SK-N-SH (cell line): ENCODE measurements at regions not wholly inside any gene's neighbourhood (a gene's known extent, or its start where the extent isn't known, plus 50 kb on each side); places are given as distances from the start of the nearest gene placed in this dataset.
A peak's percentile ranks its signal among the peaks of the same experiment; 100 is the strongest.

Experiments used
- CTCF ChIA-PET: fragments of 300-600, 350-600 bp; formaldehyde crosslinking; extraction: SDS; loops from one replicate; lab custom pipeline; 2021; lab: Yijun Ruan, JAX
- POLR2A ChIA-PET: fragments of 350-600 bp; sonication (Branson Sonifier 250); formaldehyde crosslinking; extraction: SDS; loops from one replicate; lab custom pipeline; 2020; ENCODE audit warnings: antibody characterized with exemption, inconsistent platforms; lab: Yijun Ruan, JAX
- DNase-seq: peaks from one replicate; pipeline ENCODE4 v3.0.0; 2012
- H2AFZ ChIP-seq: fragments of 200-600 bp; sonication (generic); 2 replicates; pipeline ENCODE4 v1.8.1; 2016; ENCODE audit warnings: antibody characterized with exemption, mild to moderate bottlenecking, low read depth
- H3F3A ChIP-seq: fragments of 200-600 bp; sonication (generic); replicated peaks from 2 replicates; pipeline ENCODE3; 2016; ENCODE audit warnings: antibody characterized with exemption, mild to moderate bottlenecking; ENCODE audit not compliant: insufficient read depth
- H3K27ac ChIP-seq, 2 experiments: fragments of 200-500 bp in 1 of 2; fragments of 200-600 bp in 1 of 2; sonication (Bioruptor generic) in 1 of 2; sonication (generic), shearing (Covaris generic) in 1 of 2; 2 replicates each; pipeline versions ENCODE4 v1.5.1 to v1.6.1; 2014 to 2016; ENCODE audit warnings: low read depth in 2 of 2, inconsistent platforms in 1 of 2, low read length in 1 of 2, mild to moderate bottlenecking in 1 of 2, mixed read lengths in 1 of 2
- H3K27me3 ChIP-seq: fragments of 200-600 bp; sonication (generic), shearing (Covaris generic); 2 replicates; pipeline ENCODE4 v1.6.1; 2016; ENCODE audit warnings: mixed run types; ENCODE audit not compliant: insufficient read depth
- H3K36me3 ChIP-seq, 2 experiments: fragments of 200-500 bp in 1 of 2; fragments of 200-600 bp in 1 of 2; sonication (Bioruptor generic) in 1 of 2; sonication (generic) in 1 of 2; replicated peaks in 1 of 2; 2 replicates each; pipeline versions ENCODE3 to v1.5.1; 2014 to 2016; ENCODE audit warnings: low read length in 1 of 2, mild to moderate bottlenecking in 1 of 2; ENCODE audit not compliant: insufficient read depth in 2 of 2, control insufficient read depth in 1 of 2
- H3K4me1 ChIP-seq, 2 experiments: fragments of 200-500 bp in 1 of 2; fragments of 200-600 bp in 1 of 2; sonication (Bioruptor generic) in 1 of 2; sonication (generic), shearing (Covaris generic) in 1 of 2; 2 replicates each; pipeline versions ENCODE4 v1.5.1 to v1.6.1; 2014 to 2016; ENCODE audit warnings: low read depth in 1 of 2, low read length in 1 of 2, mixed run types in 1 of 2; ENCODE audit not compliant: insufficient read depth in 2 of 2, control insufficient read depth in 1 of 2
- H3K4me2 ChIP-seq: fragments of 200-600 bp; sonication (generic), shearing (Covaris generic); 2 replicates; pipeline ENCODE4 v1.6.1; 2017; ENCODE audit warnings: mixed run types
- H3K4me3 ChIP-seq, 2 experiments: fragments of 200-500 bp in 1 of 2; fragments of 200-600 bp in 1 of 2; sonication (Bioruptor generic) in 1 of 2; sonication (generic), shearing (Covaris generic) in 1 of 2; 2 replicates each; pipeline versions ENCODE4 v1.5.1 to v1.8.1; 2014 to 2016; ENCODE audit warnings: low read depth in 2 of 2, inconsistent platforms in 1 of 2, low read length in 1 of 2, mild to moderate bottlenecking in 1 of 2, mixed read lengths in 1 of 2, moderate library complexity in 1 of 2
- H3K79me2 ChIP-seq: fragments of 200-600 bp; sonication (generic); 2 replicates; pipeline ENCODE4 v1.8.1; 2017; ENCODE audit warnings: mild to moderate bottlenecking; ENCODE audit not compliant: insufficient read depth
- H3K9ac ChIP-seq: fragments of 200-600 bp; sonication (generic); 2 replicates; pipeline ENCODE4 v1.6.1; 2017; ENCODE audit warnings: mixed run types
- H3K9me2 ChIP-seq: fragments of 200-600 bp; sonication (generic); 2 replicates; pipeline ENCODE4 v1.6.1; 2017; ENCODE audit warnings: mixed run types
- H3K9me3 ChIP-seq: fragments of 200-600 bp; sonication (generic); 2 replicates; pipeline ENCODE4 v1.6.1; 2017; ENCODE audit warnings: mixed run types, mild to moderate bottlenecking, moderate library complexity
- H4K20me1 ChIP-seq: fragments of 200-600 bp; sonication (generic); 2 replicates; pipeline ENCODE4 v1.6.1; 2017; ENCODE audit warnings: mild to moderate bottlenecking, mixed run types; ENCODE audit not compliant: insufficient read depth
- CHD2 ChIP-seq: fragments of 150-350 bp; IDR thresholded peaks from 2 replicates; pipeline ENCODE4 v1.6.1; 2018; ENCODE audit warnings: low read length; ENCODE audit not compliant: partially characterized antibody
- CTCF ChIP-seq: fragments of 200-600 bp; sonication (generic); IDR thresholded peaks from 2 replicates; pipeline ENCODE4 v1.6.1; 2017; ENCODE audit warnings: antibody characterized with exemption, mild to moderate bottlenecking, moderate library complexity
- FOSL2 ChIP-seq: IDR thresholded peaks from 2 replicates; pipeline ENCODE4 v1.4.0; 2012; ENCODE audit warnings: low read depth, mild to moderate bottlenecking, moderate library complexity, borderline replicate concordance
- FOXJ3 ChIP-seq: sonication (generic); formaldehyde crosslinking; IDR thresholded peaks from 2 replicates; pipeline ENCODE4 v1.5.1; 2020; ENCODE audit warnings: mild to moderate bottlenecking, missing genetic modification reagents
- GATA2 ChIP-seq: sonication (generic); formaldehyde crosslinking; IDR thresholded peaks from 2 replicates; pipeline ENCODE4 v1.5.0; 2020; ENCODE audit warnings: mild to moderate bottlenecking, missing genetic modification reagents
- MEF2A ChIP-seq: IDR thresholded peaks from 2 replicates; pipeline ENCODE4 v1.4.0; 2012; ENCODE audit warnings: low read depth, borderline replicate concordance
- NFIC ChIP-seq: IDR thresholded peaks from 2 replicates; pipeline ENCODE4 v1.4.0; 2012; ENCODE audit warnings: borderline replicate concordance
- POLR2AphosphoS5 ChIP-seq: IDR thresholded peaks from 2 replicates; pipeline ENCODE4 v1.6.1; 2012; ENCODE audit warnings: low read depth, low read length
- RCOR1 ChIP-seq: fragments of 150-350 bp; IDR thresholded peaks from 2 replicates; pipeline ENCODE4 v1.6.1; 2017; ENCODE audit warnings: antibody characterized with exemption, low read length
- YY1 ChIP-seq: IDR thresholded peaks from 2 replicates; pipeline ENCODE4 v1.4.0; 2012; ENCODE audit warnings: low read depth, mild to moderate bottlenecking
- WGBS: methylation state at CpG from one replicate; pipeline ENCODE4 v1.1.6; 2017; ENCODE audit warnings: low lambda C conversion rate; 5-methylcytosine and 5-hydroxymethylcytosine counted together
- TF ChIP-seq, protein P1 (sequence below): IDR thresholded peaks from 2 replicates; pipeline ENCODE4; 2012

- Histone ChIP-seq H3K36me3 (no peaks in the 10 kb centered on the region), H3K4me3 (no peak overlapping the region), H3K4me2 (no peak overlapping the region), H3K9ac (no peak overlapping the region), H3K79me2 (no peaks in the 10 kb centered on the region), H3K9me2 (no peaks in the 10 kb centered on the region; the same call in 1 of the 2 replicates), H2AFZ (no peak overlapping the region), H3K27me3 (no peaks in the 10 kb centered on the region), H4K20me1 (no peaks in the 10 kb centered on the region), H3F3A (no peaks in the 10 kb centered on the region), H3K4me1 (no peaks in the 10 kb centered on the region), H3K27ac (no peak overlapping the region), H3K9me3 (no peaks in the 10 kb centered on the region)
- CTCF ChIA-PET = interaction anchor here (1.8 to 2.7 kb wide), 2 partner anchors 10 to 31 kb away, joined by 4 to 9 read pairs; no protein-coding TSS in a partner anchor
- DNase-seq = no peak
- POLR2A ChIA-PET = no interaction called here
- no peak for TF ChIP-seq FOXJ3 (CRISPR knock-in tag)
- TF ChIP-seq CHD2 = no peak
- peak; percentile 9; the same call in 1 of the 2 replicates for TF ChIP-seq CTCF
- TF ChIP-seq, protein P1, sequence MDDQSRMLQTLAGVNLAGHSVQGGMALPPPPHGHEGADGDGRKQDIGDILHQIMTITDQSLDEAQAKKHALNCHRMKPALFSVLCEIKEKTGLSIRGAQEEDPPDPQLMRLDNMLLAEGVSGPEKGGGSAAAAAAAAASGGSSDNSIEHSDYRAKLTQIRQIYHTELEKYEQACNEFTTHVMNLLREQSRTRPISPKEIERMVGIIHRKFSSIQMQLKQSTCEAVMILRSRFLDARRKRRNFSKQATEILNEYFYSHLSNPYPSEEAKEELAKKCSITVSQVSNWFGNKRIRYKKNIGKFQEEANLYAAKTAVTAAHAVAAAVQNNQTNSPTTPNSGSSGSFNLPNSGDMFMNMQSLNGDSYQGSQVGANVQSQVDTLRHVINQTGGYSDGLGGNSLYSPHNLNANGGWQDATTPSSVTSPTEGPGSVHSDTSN = no peak
- TF ChIP-seq NFIC = no peak
- WGBS = 0% methylated on average over 1 of the region's 1 CpG
Measured at GRCh38 chr7:15752377-15752776, 65.9 kb upstream of the MEOX2 start.

DNA sequence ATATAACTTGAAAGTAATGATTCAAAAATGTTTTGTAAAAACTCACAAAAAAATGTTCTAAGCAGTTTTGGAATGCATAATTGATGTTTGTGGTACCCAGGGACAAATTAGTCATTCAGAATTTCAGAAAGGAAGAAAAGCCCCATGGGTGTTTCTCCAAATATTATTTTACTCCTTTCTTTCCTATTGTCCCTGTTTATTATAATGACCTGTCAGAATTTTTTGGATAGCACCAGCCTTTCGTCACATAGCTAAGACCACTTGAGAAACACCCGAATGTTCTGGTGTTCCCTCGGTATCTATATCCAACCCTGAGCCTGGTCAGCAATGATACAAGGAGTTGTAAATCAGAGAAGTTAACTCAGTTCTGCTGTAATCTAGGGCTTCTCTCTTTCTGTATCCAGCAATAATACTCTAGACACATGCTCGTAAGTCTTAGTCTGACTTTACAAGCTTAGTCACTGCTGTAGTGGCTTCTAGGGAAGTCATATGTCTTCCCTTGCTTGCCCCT lies 64.8 kb upstream of the MEOX2 start:
- WGBS = 33% methylated on average over 4 of the region's 4 CpGs
- no peak for DNase-seq
- no peak overlapping the region for H3K9ac ChIP-seq
- ChIA-PET CTCF (interaction anchor here (0.7 to 2.7 kb wide), 3 partner anchors 10 to 31 kb away, joined by 3 to 9 read pairs (median 4); no protein-coding TSS in a partner anchor), POLR2A (no interaction called here)
- no peak overlapping the region for H3K4me2 ChIP-seq
- H3K9me3 ChIP-seq = no peaks in the 10 kb centered on the region
- H3K4me3 ChIP-seq = no peak overlapping the region
- no peak overlapping the region for H2AFZ ChIP-seq
- no peaks in the 10 kb centered on the region for H4K20me1 ChIP-seq
- TF ChIP-seq MEF2A = no peak
- no peak for TF ChIP-seq GATA2 (CRISPR knock-in tag)
- no peak for TF ChIP-seq POLR2AphosphoS5
- TF ChIP-seq RCOR1 = no peak
- no peak for TF ChIP-seq YY1
- no peak for TF ChIP-seq FOSL2
- H3K9me2 ChIP-seq = no peaks in the 10 kb centered on the region
- no peaks in the 10 kb centered on the region for H3K79me2 ChIP-seq
- no peak overlapping the region for H3K27ac ChIP-seq
- H3K36me3 ChIP-seq = no peaks in the 10 kb centered on the region
- H3F3A ChIP-seq = no peaks in the 10 kb centered on the region
- H3K4me1 ChIP-seq = no peaks in the 10 kb centered on the region
- no peaks in the 10 kb centered on the region for H3K27me3 ChIP-seq
